ENCODE measurements at regions not wholly inside any gene's neighbourhood (a gene's known extent, or its start where the extent isn't known, plus 50 kb on each side); places are given as distances from the start of the nearest gene placed in this dataset.

GRCh38 chr2:64757126-64757525 is 103.4 kb upstream of the SERTAD2 start:
- Histone ChIP-seq H3K9me3 (no peaks in the 10 kb centered on the region), H3K9ac (no peak overlapping the region), H3K4me1 (ENCODE audit: control insufficient read depth in 1 of 2, insufficient read depth in 2 of 2, low read depth in 1 of 2, low read length in 1 of 2) (peaks cover 0 to 2% of the 10 kb centered on the region in 2 experiments; a peak in 1 of 4 replicates), H3F3A (replicated peaks; ENCODE audit: insufficient read depth) (peaks cover 10% of the 10 kb centered on the region), H2AFZ (ENCODE audit: low read depth) (no peak overlapping the region), H3K4me2 (no peak overlapping the region), H3K9me2 (no peaks in the 10 kb centered on the region), H3K4me3 (ENCODE audit: low read depth in 2 of 2, low read length in 1 of 2) (no peak overlapping the region), H3K79me2 (ENCODE audit: insufficient read depth) (no peaks in the 10 kb centered on the region), H4K20me1 (ENCODE audit: insufficient read depth) (no peaks in the 10 kb centered on the region), H3K27ac (ENCODE audit: low read depth in 2 of 2, low read length in 1 of 2) (no peak overlapping the region), H3K36me3 (replicated peaks in 1 of 2; ENCODE audit: control insufficient read depth in 1 of 2, insufficient read depth in 2 of 2, low read length in 1 of 2) (no peaks in the 10 kb centered on the region), H3K27me3 (ENCODE audit: insufficient read depth) (no peaks in the 10 kb centered on the region)
- no peak for TF ChIP-seq ZBTB33 (IDR thresholded peaks at IDR 0.05; ENCODE audit: borderline replicate concordance, low read depth)
- TF ChIP-seq RCOR1 (IDR thresholded peaks at IDR 0.05; ENCODE audit: low read length) = no peak
- no peak for TF ChIP-seq POLR2AphosphoS5 (IDR thresholded peaks at IDR 0.05; ENCODE audit: low read depth, low read length)
- TF ChIP-seq TCF12 (IDR thresholded peaks at IDR 0.05) = no peak
- no peak for TF ChIP-seq CTCF (IDR thresholded peaks at IDR 0.05)
- no peak for TF ChIP-seq RXRA (IDR thresholded peaks at IDR 0.05; ENCODE audit: borderline replicate concordance, low read depth)
- no peak for TF ChIP-seq NFIC (IDR thresholded peaks at IDR 0.05; ENCODE audit: borderline replicate concordance)
- TF ChIP-seq JUND (IDR thresholded peaks at IDR 0.05) = no peak
- no peak for TF ChIP-seq PBX3 (IDR thresholded peaks at IDR 0.05)
- no peak for TF ChIP-seq MEF2A (IDR thresholded peaks at IDR 0.05; ENCODE audit: borderline replicate concordance, low read depth)
- TF ChIP-seq ELF1 (IDR thresholded peaks at IDR 0.05) = no peak
- TF ChIP-seq MAX (IDR thresholded peaks at IDR 0.05; ENCODE audit: low read depth) = no peak
- TF ChIP-seq RAD21 (IDR thresholded peaks at IDR 0.05; ENCODE audit: low read length) = no peak
- no peak for TF ChIP-seq YY1 (IDR thresholded peaks at IDR 0.05; ENCODE audit: low read depth)
- POLR2A ChIA-PET = no interaction called here
- CTCF ChIA-PET = interaction anchor here (1.6 to 1.8 kb wide), 2 partner anchors 11 to 110 kb away, joined by 4 to 5 read pairs; no protein-coding TSS in a partner anchor
- 70% methylated on average over 2 of the region's 2 CpGs for WGBS (ENCODE audit: low lambda C conversion rate)
- DNase-seq = no peak

- 96% methylated on average over 5 of the region's 5 CpGs for WGBS (ENCODE audit: low lambda C conversion rate)
- CTCF ChIA-PET = interaction anchor here (2.8 kb wide), 1 partner anchor 9 kb away, joined by 8 read pairs; no protein-coding TSS in a partner anchor
- TF ChIP-seq USF2 (IDR thresholded peaks at IDR 0.05; ENCODE audit: borderline replicate concordance, low read depth, low read length) (no peak), EP300 (IDR thresholded peaks at IDR 0.05; ENCODE audit: borderline replicate concordance in 1 of 2, low read depth in 1 of 2, low read length in 1 of 2) (no peak), RAD21 (IDR thresholded peaks at IDR 0.05; ENCODE audit: low read length) (no peak), GABPA (IDR thresholded peaks at IDR 0.05; ENCODE audit: low read depth) (no peak), RCOR1 (IDR thresholded peaks at IDR 0.05; ENCODE audit: low read length) (no peak), TAF1 (IDR thresholded peaks at IDR 0.05; ENCODE audit: borderline replicate concordance, low read depth, low read length) (no peak), TCF12 (IDR thresholded peaks at IDR 0.05) (no peak), MEF2A (IDR thresholded peaks at IDR 0.05; ENCODE audit: borderline replicate concordance, low read depth) (no peak), CHD2 (IDR thresholded peaks at IDR 0.05; ENCODE audit: low read length, partially characterized antibody) (no peak), MXI1 (IDR thresholded peaks at IDR 0.05; ENCODE audit: low read depth, low read length) (no peak), YY1 (IDR thresholded peaks at IDR 0.05; ENCODE audit: low read depth) (no peak), IRF3 (IDR thresholded peaks at IDR 0.05; ENCODE audit: low read depth, low read length) (no peak), POLR2AphosphoS5 (IDR thresholded peaks at IDR 0.05; ENCODE audit: low read depth, low read length) (no peak), FOXJ3 (CRISPR knock-in tag; IDR thresholded peaks at IDR 0.05) (no peak)
These were observed 106.4 kb upstream of the SERTAD2 start for GRCh38 chr2:64760128-64760527.

More at GRCh38 chr2:64760128-64760527, 106.4 kb upstream of the SERTAD2 start:
- POLR2A ChIA-PET = no interaction called here
- H3K9me2 ChIP-seq = no peaks in the 10 kb centered on the region
- H2AFZ ChIP-seq (ENCODE audit: low read depth) = no peak overlapping the region
- DNase-seq = no peak
- H3K36me3 ChIP-seq (replicated peaks in 1 of 2; ENCODE audit: control insufficient read depth in 1 of 2, insufficient read depth in 2 of 2, low read length in 1 of 2) = no peaks in the 10 kb centered on the region
- H3K9me3 ChIP-seq = no peaks in the 10 kb centered on the region
- H3K27me3 ChIP-seq (ENCODE audit: insufficient read depth) = no peaks in the 10 kb centered on the region
- H3F3A ChIP-seq (replicated peaks; ENCODE audit: insufficient read depth) = peaks cover 4% of the 10 kb centered on the region
- no peaks in the 10 kb centered on the region for H4K20me1 ChIP-seq (ENCODE audit: insufficient read depth)
- no peak overlapping the region for H3K9ac ChIP-seq
- H3K4me1 ChIP-seq (ENCODE audit: control insufficient read depth in 1 of 2, insufficient read depth in 2 of 2, low read depth in 1 of 2, low read length in 1 of 2) = peaks cover 0 to 2% of the 10 kb centered on the region in 2 experiments; a peak in 1 of 4 replicates
- H3K27ac ChIP-seq (ENCODE audit: low read depth in 2 of 2, low read length in 1 of 2) = no peak overlapping the region
- no peak overlapping the region for H3K4me3 ChIP-seq (ENCODE audit: low read depth in 2 of 2, low read length in 1 of 2)
- H3K4me2 ChIP-seq = no peak overlapping the region
- H3K79me2 ChIP-seq (ENCODE audit: insufficient read depth) = no peaks in the 10 kb centered on the region
